ENCODE measurements at regions not wholly inside any gene's neighbourhood (a gene's known extent, or its start where the extent isn't known, plus 50 kb on each side); places are given as distances from the start of the nearest gene placed in this dataset.

DNA sequence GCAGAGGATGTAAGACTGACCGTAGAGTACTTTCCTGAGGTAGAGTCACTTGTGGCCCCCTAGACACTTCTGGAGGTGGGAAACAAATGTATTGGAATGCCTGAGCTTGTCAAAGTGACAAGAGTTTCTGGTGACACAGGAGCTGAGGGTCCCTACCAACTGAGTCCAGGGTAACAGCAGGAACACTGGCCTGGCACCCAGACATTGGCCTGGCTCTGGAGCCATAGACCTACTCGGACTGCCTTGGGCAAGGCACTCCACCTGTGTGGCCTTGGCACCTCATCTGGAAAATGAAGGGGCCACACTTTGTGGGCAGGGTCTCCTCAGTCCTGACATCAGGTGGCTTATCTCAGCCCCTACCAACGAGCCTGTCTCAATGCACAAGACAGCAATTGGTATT, 398.2 kb upstream of the CELF4 start:
- Histone ChIP-seq H3K36me3 (ENCODE audit: control insufficient read depth, insufficient read depth, low read length) (no peaks in the 10 kb centered on the region), H3K27ac (ENCODE audit: low read depth, low read length) (no peak overlapping the region)
- 89% methylated on average over 3 of the region's 3 CpGs for WGBS (ENCODE audit: insufficient coverage)

DNA sequence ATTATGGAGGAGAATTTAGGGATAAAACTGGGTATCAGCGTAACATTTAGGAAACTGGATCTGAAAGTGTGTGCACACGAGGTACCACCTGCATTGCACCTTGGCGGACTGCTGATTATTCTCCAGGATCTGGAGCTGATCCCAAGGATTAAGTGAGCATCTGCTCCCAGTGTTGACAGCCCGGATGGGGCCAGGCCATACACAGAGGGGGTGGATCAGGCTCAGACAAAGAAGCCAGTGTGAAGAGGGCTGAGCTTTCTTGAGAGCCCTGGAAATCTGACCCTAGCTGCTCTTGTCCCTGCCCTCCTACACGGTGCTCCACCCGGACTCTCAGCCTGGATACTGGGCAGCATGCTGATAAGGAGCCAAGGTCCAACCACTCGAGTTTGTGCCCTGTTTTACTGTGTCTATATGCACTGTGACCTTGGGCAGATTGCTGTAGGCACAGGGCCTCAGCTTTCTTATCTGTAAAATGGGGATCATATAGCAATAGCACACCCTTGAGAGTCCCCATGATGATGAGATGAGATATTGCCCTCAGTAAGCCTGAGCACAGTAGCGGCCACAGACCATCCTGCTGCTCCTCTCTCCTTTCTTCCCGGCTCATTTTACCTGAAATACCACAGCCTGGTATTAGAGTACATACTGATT, 396.8 kb upstream of the CELF4 start:
- WGBS (ENCODE audit: insufficient coverage): 78% methylated on average over 9 of the region's 9 CpGs
- no peaks in the 10 kb centered on the region for H3K36me3 ChIP-seq (ENCODE audit: control insufficient read depth, insufficient read depth, low read length)
- H3K27me3 ChIP-seq (ENCODE audit: control insufficient read depth, insufficient read depth, low read length): no peaks in the 10 kb centered on the region
- H3K27ac ChIP-seq (ENCODE audit: low read depth, low read length): no peak overlapping the region
- H3K4me3 ChIP-seq (ENCODE audit: low read depth, low read length): no peak overlapping the region
- no peaks in the 10 kb centered on the region for H3K4me1 ChIP-seq (ENCODE audit: control insufficient read depth, insufficient read depth, low read length)
- H3K9me3 ChIP-seq (ENCODE audit: control insufficient read depth, insufficient read depth, low read length): no peaks in the 10 kb centered on the region
- peak in 1 of 6 donors; percentile 10 for DNase-seq (ENCODE audit: low read depth in 4 of 6, low spot score in 6 of 6)

More for the DNA sequence above, 398.2 kb upstream of the CELF4 start:
- Histone ChIP-seq H3K4me3 (ENCODE audit: low read depth, low read length) (no peak overlapping the region), H3K9me3 (ENCODE audit: control insufficient read depth, insufficient read depth, low read length) (no peaks in the 10 kb centered on the region), H3K4me1 (ENCODE audit: control insufficient read depth, insufficient read depth, low read length) (no peaks in the 10 kb centered on the region), H3K27me3 (ENCODE audit: control insufficient read depth, insufficient read depth, low read length) (no peaks in the 10 kb centered on the region)
- DNase-seq (ENCODE audit: low read depth in 4 of 6, low spot score in 6 of 6): no peak

DNA sequence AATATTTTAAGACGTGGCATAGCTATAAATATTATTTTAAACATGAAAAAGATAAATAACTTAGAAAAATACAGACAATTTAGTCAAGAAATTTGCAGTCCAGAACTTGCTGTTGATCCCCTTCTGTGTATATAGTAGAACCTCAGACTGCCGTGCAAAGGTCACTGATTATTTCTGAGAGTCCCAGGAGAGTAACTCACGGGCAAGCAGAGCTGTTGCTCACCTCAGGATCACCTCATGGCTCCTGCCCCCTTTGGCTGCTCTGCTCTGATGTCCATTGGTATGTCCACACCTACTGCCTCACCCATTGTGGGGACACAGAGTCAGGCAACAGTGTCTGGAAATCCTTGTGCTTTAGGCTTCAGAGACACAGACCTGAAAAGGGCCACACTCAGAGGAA, 392.9 kb upstream of the CELF4 start:
- no peak for DNase-seq (ENCODE audit: low read depth in 4 of 6, low spot score in 6 of 6)
- WGBS (ENCODE audit: insufficient coverage): 100% methylated on average over 2 of the region's 3 CpGs
- no peak overlapping the region for H3K4me3 ChIP-seq (ENCODE audit: low read depth, low read length)
- H3K4me1 ChIP-seq (ENCODE audit: control insufficient read depth, insufficient read depth, low read length): no peaks in the 10 kb centered on the region
- H3K27ac ChIP-seq (ENCODE audit: low read depth, low read length): no peak overlapping the region
- H3K27me3 ChIP-seq (ENCODE audit: control insufficient read depth, insufficient read depth, low read length): no peaks in the 10 kb centered on the region
- no peaks in the 10 kb centered on the region for H3K36me3 ChIP-seq (ENCODE audit: control insufficient read depth, insufficient read depth, low read length)
- no peaks in the 10 kb centered on the region for H3K9me3 ChIP-seq (ENCODE audit: control insufficient read depth, insufficient read depth, low read length)

DNA sequence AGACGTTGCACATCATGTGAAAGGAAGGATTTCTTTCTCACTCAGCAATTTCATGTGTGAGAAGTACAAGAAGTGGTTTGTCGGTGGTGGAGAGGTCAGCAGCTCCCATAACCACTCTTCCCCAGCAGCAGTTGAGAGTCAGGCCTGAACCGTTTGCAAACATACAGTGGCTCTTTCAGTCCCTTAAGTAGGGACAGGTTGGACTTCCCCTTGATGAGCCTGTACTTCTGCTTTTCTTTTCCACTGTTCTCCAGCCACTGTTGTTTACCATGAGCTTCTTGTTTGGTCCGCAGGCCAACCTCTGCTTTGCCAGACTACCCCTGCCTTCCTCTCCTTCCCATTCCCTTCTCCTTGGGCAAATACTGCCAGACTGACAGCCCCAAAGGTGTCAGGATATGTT, 391.3 kb upstream of the CELF4 start:
- 75% methylated on average over 3 of the region's 4 CpGs for WGBS (ENCODE audit: insufficient coverage)
- no peaks in the 10 kb centered on the region for H3K27me3 ChIP-seq (ENCODE audit: control insufficient read depth, insufficient read depth, low read length)
- no peaks in the 10 kb centered on the region for H3K36me3 ChIP-seq (ENCODE audit: control insufficient read depth, insufficient read depth, low read length)
- H3K4me1 ChIP-seq (ENCODE audit: control insufficient read depth, insufficient read depth, low read length): no peaks in the 10 kb centered on the region
- no peak overlapping the region for H3K27ac ChIP-seq (ENCODE audit: low read depth, low read length)
- H3K4me3 ChIP-seq (ENCODE audit: low read depth, low read length): no peak overlapping the region
- no peaks in the 10 kb centered on the region for H3K9me3 ChIP-seq (ENCODE audit: control insufficient read depth, insufficient read depth, low read length)
- DNase-seq (ENCODE audit: low read depth in 4 of 6, low spot score in 6 of 6): no peak

DNA sequence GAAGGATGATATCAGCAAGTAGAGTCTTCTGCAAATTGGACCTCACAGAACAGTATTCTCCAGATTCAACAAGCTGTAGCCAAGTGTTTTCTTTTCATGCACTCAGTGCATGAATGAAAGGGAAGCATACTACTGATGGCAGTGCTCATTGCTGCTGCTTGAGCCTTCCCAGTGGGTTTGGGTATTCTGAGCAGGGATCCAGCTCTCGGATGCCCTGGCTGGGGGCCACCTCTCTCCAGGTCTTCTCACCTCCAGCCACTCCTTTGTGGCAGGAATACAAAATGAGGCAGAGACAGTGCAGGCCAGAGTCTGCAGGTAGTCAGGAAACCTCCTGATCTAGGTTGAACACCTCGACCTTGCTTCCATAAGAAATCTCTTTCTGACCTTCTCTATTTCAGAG, 390.4 kb upstream of the CELF4 start:
- no peaks in the 10 kb centered on the region for H3K36me3 ChIP-seq (ENCODE audit: control insufficient read depth, insufficient read depth, low read length)
- H3K27ac ChIP-seq (ENCODE audit: low read depth, low read length): no peak overlapping the region
- DNase-seq (ENCODE audit: low read depth in 4 of 6, low spot score in 6 of 6): no peak
- H3K4me3 ChIP-seq (ENCODE audit: low read depth, low read length): no peak overlapping the region
- no peaks in the 10 kb centered on the region for H3K4me1 ChIP-seq (ENCODE audit: control insufficient read depth, insufficient read depth, low read length)
- H3K9me3 ChIP-seq (ENCODE audit: control insufficient read depth, insufficient read depth, low read length): no peaks in the 10 kb centered on the region
- 84% methylated on average over 2 of the region's 2 CpGs for WGBS (ENCODE audit: insufficient coverage)
- H3K27me3 ChIP-seq (ENCODE audit: control insufficient read depth, insufficient read depth, low read length): no peaks in the 10 kb centered on the region

DNA sequence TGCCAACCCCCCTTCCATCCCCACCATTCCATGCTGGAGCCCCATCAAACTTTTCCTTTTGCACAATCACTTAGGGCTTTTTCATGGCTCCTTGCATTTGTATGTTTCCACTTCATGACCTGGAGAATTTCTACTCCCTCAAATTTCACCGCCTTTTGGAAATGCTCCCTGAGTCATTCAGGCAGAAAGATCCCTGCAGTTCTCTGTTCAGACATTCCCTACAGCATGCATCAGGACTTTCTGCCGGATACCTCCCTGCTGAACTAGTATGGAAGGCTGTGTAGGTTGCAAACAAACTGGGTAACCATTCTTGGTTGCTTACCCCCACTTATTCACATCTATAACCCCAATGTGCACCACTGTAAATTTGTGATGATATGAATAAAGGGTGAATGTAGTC, 389.6 kb upstream of the CELF4 start:
- no peaks in the 10 kb centered on the region for H3K9me3 ChIP-seq (ENCODE audit: control insufficient read depth, insufficient read depth, low read length)
- WGBS (ENCODE audit: insufficient coverage): 80% methylated on average over 1 of the region's 2 CpGs
- H3K4me3 ChIP-seq (ENCODE audit: low read depth, low read length): no peak overlapping the region
- H3K4me1 ChIP-seq (ENCODE audit: control insufficient read depth, insufficient read depth, low read length): no peaks in the 10 kb centered on the region
- H3K27ac ChIP-seq (ENCODE audit: low read depth, low read length): no peak overlapping the region
- no peaks in the 10 kb centered on the region for H3K36me3 ChIP-seq (ENCODE audit: control insufficient read depth, insufficient read depth, low read length)
- H3K27me3 ChIP-seq (ENCODE audit: control insufficient read depth, insufficient read depth, low read length): no peaks in the 10 kb centered on the region
- DNase-seq (ENCODE audit: low read depth in 4 of 6, low spot score in 6 of 6): no peak

DNA sequence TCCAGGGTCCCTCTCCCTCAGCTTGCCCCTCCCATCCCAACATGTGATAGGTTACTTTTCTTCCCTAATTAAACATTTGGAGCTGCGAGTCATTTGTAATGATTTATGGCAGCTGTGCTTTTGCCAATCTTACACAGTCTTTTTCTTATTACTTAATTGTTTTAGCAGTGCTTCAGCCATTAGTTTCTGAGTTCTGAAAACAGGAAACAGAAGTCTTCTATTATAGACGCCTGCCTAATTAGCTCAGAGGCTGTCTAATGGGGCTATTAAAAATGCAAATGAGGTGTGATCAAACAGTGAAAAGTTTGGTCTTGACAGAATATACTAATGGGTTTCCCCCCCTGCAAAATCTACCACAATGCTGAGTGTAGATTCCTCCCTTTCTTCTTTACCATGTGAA, 388.3 kb upstream of the CELF4 start:
- Histone ChIP-seq H3K9me3 (ENCODE audit: control insufficient read depth, insufficient read depth, low read length) (no peaks in the 10 kb centered on the region), H3K27me3 (ENCODE audit: control insufficient read depth, insufficient read depth, low read length) (no peaks in the 10 kb centered on the region), H3K27ac (ENCODE audit: low read depth, low read length) (no peak overlapping the region), H3K4me1 (ENCODE audit: control insufficient read depth, insufficient read depth, low read length) (no peaks in the 10 kb centered on the region), H3K36me3 (ENCODE audit: control insufficient read depth, insufficient read depth, low read length) (no peaks in the 10 kb centered on the region), H3K4me3 (ENCODE audit: low read depth, low read length) (no peak overlapping the region)
- WGBS (ENCODE audit: insufficient coverage): no CpG with 5 or more reads among the region's 2 CpGs
- DNase-seq (ENCODE audit: low read depth in 4 of 6, low spot score in 6 of 6): peak in 2 of 6 donors; percentile 13 to 77

DNA sequence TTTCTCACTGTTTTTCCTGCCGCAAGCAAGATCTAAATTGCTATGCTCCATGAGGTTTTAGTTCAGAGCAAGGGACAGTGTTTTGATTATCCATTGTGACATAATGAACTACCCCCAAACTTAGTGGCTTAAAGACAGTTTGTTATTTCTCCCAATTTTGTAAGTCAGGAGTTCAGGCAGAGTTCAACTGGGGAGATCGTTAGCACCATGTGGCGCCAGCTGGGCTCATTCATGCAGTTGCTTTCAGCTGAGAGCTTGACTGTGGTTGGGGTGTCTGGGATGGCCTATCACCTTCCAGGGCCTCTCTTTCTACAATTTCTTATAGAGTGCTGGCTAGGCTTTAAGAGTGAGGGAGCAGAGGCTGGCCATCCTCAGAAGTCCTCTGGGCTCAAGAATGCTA, 382.9 kb upstream of the CELF4 start:
- Histone ChIP-seq H3K4me3 (ENCODE audit: low read depth, low read length) (no peak overlapping the region), H3K9me3 (ENCODE audit: control insufficient read depth, insufficient read depth, low read length) (no peaks in the 10 kb centered on the region), H3K4me1 (ENCODE audit: control insufficient read depth, insufficient read depth, low read length) (no peaks in the 10 kb centered on the region), H3K36me3 (ENCODE audit: control insufficient read depth, insufficient read depth, low read length) (no peaks in the 10 kb centered on the region), H3K27ac (ENCODE audit: low read depth, low read length) (no peak overlapping the region), H3K27me3 (ENCODE audit: control insufficient read depth, insufficient read depth, low read length) (no peaks in the 10 kb centered on the region)
- DNase-seq (ENCODE audit: low read depth in 4 of 6, low spot score in 6 of 6): no peak
- WGBS (ENCODE audit: insufficient coverage): 50% methylated on average over 1 of the region's 3 CpGs

DNA sequence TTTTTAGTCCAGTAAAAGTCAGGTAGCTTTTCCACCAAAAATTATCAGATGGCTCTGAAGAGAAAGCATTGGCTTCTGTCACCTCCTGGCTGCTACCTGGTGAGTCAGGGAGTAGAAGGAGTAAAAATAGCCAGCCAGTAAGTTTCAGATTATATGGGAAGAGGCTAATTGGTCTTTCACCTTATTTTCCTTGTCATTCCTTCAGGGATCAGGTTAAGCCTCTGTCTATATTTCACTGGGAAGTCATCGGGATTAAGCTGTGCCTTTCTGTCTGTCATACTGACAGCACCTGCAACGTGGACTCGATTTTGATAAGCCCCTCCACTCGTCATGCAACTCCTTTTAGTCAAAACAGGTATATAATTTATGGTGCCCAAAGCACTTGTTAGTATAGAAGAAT, 380.7 kb upstream of the CELF4 start:
- H3K36me3 ChIP-seq (ENCODE audit: control insufficient read depth, insufficient read depth, low read length): no peaks in the 10 kb centered on the region
- no CpG with 5 or more reads among the region's 4 CpGs for WGBS (ENCODE audit: insufficient coverage)
- no peak overlapping the region for H3K4me3 ChIP-seq (ENCODE audit: low read depth, low read length)
- no peaks in the 10 kb centered on the region for H3K27me3 ChIP-seq (ENCODE audit: control insufficient read depth, insufficient read depth, low read length)
- no peak for DNase-seq (ENCODE audit: low read depth in 4 of 6, low spot score in 6 of 6)
- H3K9me3 ChIP-seq (ENCODE audit: control insufficient read depth, insufficient read depth, low read length): no peaks in the 10 kb centered on the region
- H3K27ac ChIP-seq (ENCODE audit: low read depth, low read length): no peak overlapping the region
- H3K4me1 ChIP-seq (ENCODE audit: control insufficient read depth, insufficient read depth, low read length): no peaks in the 10 kb centered on the region

DNA sequence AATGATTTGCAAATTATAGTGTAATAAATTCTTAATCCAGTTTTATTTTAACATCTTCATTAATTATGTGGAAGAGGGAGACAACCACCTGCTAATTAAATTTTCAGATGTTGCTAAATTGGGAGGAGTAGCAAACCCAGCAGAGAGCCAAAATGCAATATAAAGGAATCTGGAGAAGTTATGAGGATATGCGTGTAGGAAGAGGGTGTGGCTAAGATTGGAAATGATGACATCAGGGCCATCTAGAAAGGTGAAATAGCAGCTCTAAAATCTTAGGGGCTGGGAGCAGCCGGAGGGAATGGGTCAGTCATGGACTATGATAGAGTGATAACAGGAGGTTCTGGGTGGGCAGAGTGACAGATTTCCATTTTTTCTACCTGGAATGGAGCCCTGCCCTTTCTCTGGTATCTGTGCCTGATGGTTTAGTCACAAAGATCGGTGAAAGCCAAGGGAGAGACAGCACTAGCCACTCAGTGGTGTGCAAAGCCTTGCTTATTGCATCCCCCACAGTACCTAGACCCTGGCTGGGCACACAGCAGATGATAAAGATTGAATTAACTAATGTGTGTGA, 379.2 kb upstream of the CELF4 start:
- no peak for DNase-seq (ENCODE audit: low read depth in 4 of 6, low spot score in 6 of 6)
- WGBS (ENCODE audit: insufficient coverage): 98% methylated on average over 2 of the region's 3 CpGs

More for the DNA sequence above, 379.2 kb upstream of the CELF4 start:
- Histone ChIP-seq H3K27ac (ENCODE audit: low read depth, low read length) (no peak overlapping the region), H3K27me3 (ENCODE audit: control insufficient read depth, insufficient read depth, low read length) (no peaks in the 10 kb centered on the region), H3K9me3 (ENCODE audit: control insufficient read depth, insufficient read depth, low read length) (no peaks in the 10 kb centered on the region), H3K4me3 (ENCODE audit: low read depth, low read length) (no peak overlapping the region), H3K4me1 (ENCODE audit: control insufficient read depth, insufficient read depth, low read length) (no peaks in the 10 kb centered on the region), H3K36me3 (ENCODE audit: control insufficient read depth, insufficient read depth, low read length) (no peaks in the 10 kb centered on the region)
